ENCODE measurements at regions not wholly inside any gene's neighbourhood (a gene's known extent, or its start where the extent isn't known, plus 50 kb on each side); places are given as distances from the start of the nearest gene placed in this dataset.
A peak's percentile ranks its signal among the peaks of the same experiment; 100 is the strongest.
"Not testable (repeated sequence)": the region's sequence is repeated elsewhere in the genome, so short reads cannot be mapped to it uniquely, and the experiment has no call there.

GRCh38 chr5:18461766-18462165 lies 827.5 kb downstream of the TAF11L14 start:
- DNase-seq (ENCODE audit: low spot score) = no peak

GRCh38 chr5:18465833-18466681 lies 831.8 kb downstream of the TAF11L14 start:
- DNase-seq (ENCODE audit: low spot score) = peak; percentile 30

GRCh38 chr5:18466731-18467130 lies 832.5 kb downstream of the TAF11L14 start:
- DNase-seq (ENCODE audit: low spot score) = no peak

- not testable (repeated sequence) for DNase-seq (ENCODE audit: low spot score)
Measured at GRCh38 chr5:18471791-18472190, 837.5 kb downstream of the TAF11L14 start.

- DNase-seq (ENCODE audit: low spot score) = no peak
Measured at GRCh38 chr5:18483451-18483850, 849.2 kb downstream of the TAF11L14 start.

GRCh38 chr5:18487928-18488480 lies 853.7 kb downstream of the TAF11L14 start:
- no peak for DNase-seq (ENCODE audit: low spot score)

GRCh38 chr5:18489703-18490102 lies 855.4 kb downstream of the TAF11L14 start:
- no peak for DNase-seq (ENCODE audit: low spot score)

GRCh38 chr5:18491349-18491748 lies 857.1 kb downstream of the TAF11L14 start:
- DNase-seq (ENCODE audit: low spot score) = no peak

- DNase-seq (ENCODE audit: low spot score) = no peak
Measured at GRCh38 chr5:18495157-18495556, 860.9 kb downstream of the TAF11L14 start.

GRCh38 chr5:18496041-18496440 lies 861.8 kb downstream of the TAF11L14 start:
- no peak for DNase-seq (ENCODE audit: low spot score)

- DNase-seq (ENCODE audit: low spot score) = no peak
Measured at GRCh38 chr5:18497089-18497488, 862.8 kb downstream of the TAF11L14 start.

GRCh38 chr5:18503797-18504328 lies 869.6 kb downstream of the TAF11L14 start:
- no peak for DNase-seq (ENCODE audit: low spot score)

- no peak for DNase-seq (ENCODE audit: low spot score)
Measured at GRCh38 chr5:18507114-18507513, 872.9 kb downstream of the TAF11L14 start.

GRCh38 chr5:18517641-18518380 lies 883.6 kb downstream of the TAF11L14 start:
- DNase-seq (ENCODE audit: low spot score) = no peak

GRCh38 chr5:18523380-18523779 lies 889.1 kb downstream of the TAF11L14 start:
- no peak for DNase-seq (ENCODE audit: low spot score)

GRCh38 chr5:18526792-18527405 lies 892.6 kb downstream of the TAF11L14 start:
- DNase-seq (ENCODE audit: low spot score) = no peak

GRCh38 chr5:18533137-18533536 lies 898.9 kb downstream of the TAF11L14 start:
- no peak for DNase-seq (ENCODE audit: low spot score)

GRCh38 chr5:18534119-18534518 lies 899.9 kb downstream of the TAF11L14 start:
- DNase-seq (ENCODE audit: low spot score) = no peak

GRCh38 chr5:18535753-18536152 lies 901.5 kb downstream of the TAF11L14 start:
- not testable (repeated sequence) for DNase-seq (ENCODE audit: low spot score)

- DNase-seq (ENCODE audit: low spot score) = no peak
Measured at GRCh38 chr5:18544421-18544820, 910.2 kb downstream of the TAF11L14 start.

GRCh38 chr5:18546591-18546990 lies 912.3 kb downstream of the TAF11L14 start:
- no peak for DNase-seq (ENCODE audit: low spot score)

- DNase-seq (ENCODE audit: low spot score) = no peak
Measured at GRCh38 chr5:18551716-18552115, 917.5 kb downstream of the TAF11L14 start.

Measured in CD4-positive, alpha-beta T cell treated with Interleukin-15 for 4 hours (primary cell).